HEK293 (cell line): ENCODE measurements at regions not wholly inside any gene's neighbourhood (a gene's known extent, or its start where the extent isn't known, plus 50 kb on each side); places are given as distances from the start of the nearest gene placed in this dataset.

Source experiments
- ZBTB1 ChIP-seq: fragments of 450-650 bp; formaldehyde crosslinking; IDR thresholded peaks from 2 replicates; pipeline ENCODE4 v1.5.1; 2016; ENCODE audit warnings: missing biosample characterization, missing genetic modification characterization
- ZFP3 ChIP-seq: fragments of 450-650 bp; formaldehyde crosslinking; IDR thresholded peaks from 2 replicates; pipeline ENCODE4 v1.5.1; 2016; ENCODE audit warnings: low read depth, missing biosample characterization, missing genetic modification characterization
- ZNF23 ChIP-seq: fragments of 450-650 bp; formaldehyde crosslinking; IDR thresholded peaks from 2 replicates; pipeline ENCODE4 v1.5.1; 2016; ENCODE audit warnings: missing biosample characterization, missing genetic modification characterization, borderline replicate concordance
- ZNF274 ChIP-seq, 2 experiments: fragments of 200-500 bp in 1 of 2; fragments of 450-650 bp in 1 of 2; sonication (Bioruptor generic) in 1 of 2; formaldehyde crosslinking in 1 of 2; IDR thresholded peaks; 2 replicates each; pipeline versions ENCODE4 v1.5.1 to v1.6.1; 2014 to 2016; ENCODE audit warnings: borderline replicate concordance in 1 of 2, inconsistent platforms in 1 of 2, low read length in 1 of 2, missing biosample characterization in 1 of 2, missing genetic modification characterization in 1 of 2
- ZNF530 ChIP-seq: fragments of 450-650 bp; formaldehyde crosslinking; IDR thresholded peaks from 2 replicates; pipeline ENCODE4 v1.5.1; 2016; ENCODE audit warnings: low read depth, missing biosample characterization, missing genetic modification characterization
- ZNF544 ChIP-seq: fragments of 450-650 bp; formaldehyde crosslinking; IDR thresholded peaks from 2 replicates; pipeline ENCODE4 v1.5.0; 2017; ENCODE audit warnings: missing biosample characterization, missing genetic modification characterization
- ZNF561 ChIP-seq: fragments of 450-650 bp; IDR thresholded peaks from 2 replicates; pipeline ENCODE4 v1.5.1; 2018; ENCODE audit warnings: missing biosample characterization, missing genetic modification characterization, borderline replicate concordance
- ZSCAN16 ChIP-seq: fragments of 450-650 bp; formaldehyde crosslinking; IDR thresholded peaks from 2 replicates; pipeline ENCODE4 v1.5.1; 2016; ENCODE audit warnings: missing biosample characterization, missing genetic modification characterization
- TF ChIP-seq, protein P1 (sequence below): fragments of 450-650 bp; formaldehyde crosslinking; IDR thresholded peaks from 2 replicates; pipeline ENCODE4 v1.5.1; 2016; ENCODE audit warnings: missing biosample characterization, missing genetic modification characterization
- TF ChIP-seq, protein P2 (sequence below): fragments of 450-650 bp; formaldehyde crosslinking; IDR thresholded peaks from 2 replicates; pipeline ENCODE4 v1.5.1; 2016; ENCODE audit warnings: missing biosample characterization, missing genetic modification characterization
- TF ChIP-seq, protein P3 (sequence below): fragments of 450-650 bp; formaldehyde crosslinking; IDR thresholded peaks from 2 replicates; pipeline ENCODE4 v1.5.1; 2016; ENCODE audit warnings: missing biosample characterization, missing genetic modification characterization
- TF ChIP-seq, protein P4 (sequence below): sonication (generic); formaldehyde crosslinking; IDR thresholded peaks from 2 replicates; pipeline ENCODE4 v1.8.1; 2022; ENCODE audit warnings: mild to moderate bottlenecking, moderate library complexity, missing genetic modification reagents
- TF ChIP-seq, protein P5 (sequence below): fragments of 450-650 bp; formaldehyde crosslinking; IDR thresholded peaks from 2 replicates; pipeline ENCODE4 v1.5.1; 2016; ENCODE audit warnings: missing biosample characterization, missing genetic modification characterization

DNA sequence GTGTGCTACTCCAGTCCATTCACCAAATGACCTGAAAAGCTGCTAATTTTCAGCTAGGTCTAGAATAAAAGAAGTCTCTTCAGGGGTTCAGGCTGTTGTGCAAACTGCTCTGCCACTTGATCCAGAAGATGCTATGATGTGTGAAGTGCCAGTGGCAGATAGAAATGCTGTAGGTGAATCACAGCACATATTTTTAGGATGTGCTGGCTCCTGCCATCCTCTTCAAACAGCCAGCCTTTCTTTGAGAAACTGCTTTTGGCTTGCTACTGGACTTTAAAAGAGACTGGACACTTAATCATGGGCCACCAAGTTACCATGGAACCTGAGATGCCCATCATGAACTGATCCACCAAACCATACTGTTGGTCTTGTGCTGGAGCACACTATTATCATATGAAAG lies 322.1 kb downstream of the EN1 start:
- TF ChIP-seq, protein P1, sequence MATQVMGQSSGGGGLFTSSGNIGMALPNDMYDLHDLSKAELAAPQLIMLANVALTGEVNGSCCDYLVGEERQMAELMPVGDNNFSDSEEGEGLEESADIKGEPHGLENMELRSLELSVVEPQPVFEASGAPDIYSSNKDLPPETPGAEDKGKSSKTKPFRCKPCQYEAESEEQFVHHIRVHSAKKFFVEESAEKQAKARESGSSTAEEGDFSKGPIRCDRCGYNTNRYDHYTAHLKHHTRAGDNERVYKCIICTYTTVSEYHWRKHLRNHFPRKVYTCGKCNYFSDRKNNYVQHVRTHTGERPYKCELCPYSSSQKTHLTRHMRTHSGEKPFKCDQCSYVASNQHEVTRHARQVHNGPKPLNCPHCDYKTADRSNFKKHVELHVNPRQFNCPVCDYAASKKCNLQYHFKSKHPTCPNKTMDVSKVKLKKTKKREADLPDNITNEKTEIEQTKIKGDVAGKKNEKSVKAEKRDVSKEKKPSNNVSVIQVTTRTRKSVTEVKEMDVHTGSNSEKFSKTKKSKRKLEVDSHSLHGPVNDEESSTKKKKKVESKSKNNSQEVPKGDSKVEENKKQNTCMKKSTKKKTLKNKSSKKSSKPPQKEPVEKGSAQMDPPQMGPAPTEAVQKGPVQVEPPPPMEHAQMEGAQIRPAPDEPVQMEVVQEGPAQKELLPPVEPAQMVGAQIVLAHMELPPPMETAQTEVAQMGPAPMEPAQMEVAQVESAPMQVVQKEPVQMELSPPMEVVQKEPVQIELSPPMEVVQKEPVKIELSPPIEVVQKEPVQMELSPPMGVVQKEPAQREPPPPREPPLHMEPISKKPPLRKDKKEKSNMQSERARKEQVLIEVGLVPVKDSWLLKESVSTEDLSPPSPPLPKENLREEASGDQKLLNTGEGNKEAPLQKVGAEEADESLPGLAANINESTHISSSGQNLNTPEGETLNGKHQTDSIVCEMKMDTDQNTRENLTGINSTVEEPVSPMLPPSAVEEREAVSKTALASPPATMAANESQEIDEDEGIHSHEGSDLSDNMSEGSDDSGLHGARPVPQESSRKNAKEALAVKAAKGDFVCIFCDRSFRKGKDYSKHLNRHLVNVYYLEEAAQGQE (tag by site-specific recombination) = no peak
- TF ChIP-seq, protein P2, sequence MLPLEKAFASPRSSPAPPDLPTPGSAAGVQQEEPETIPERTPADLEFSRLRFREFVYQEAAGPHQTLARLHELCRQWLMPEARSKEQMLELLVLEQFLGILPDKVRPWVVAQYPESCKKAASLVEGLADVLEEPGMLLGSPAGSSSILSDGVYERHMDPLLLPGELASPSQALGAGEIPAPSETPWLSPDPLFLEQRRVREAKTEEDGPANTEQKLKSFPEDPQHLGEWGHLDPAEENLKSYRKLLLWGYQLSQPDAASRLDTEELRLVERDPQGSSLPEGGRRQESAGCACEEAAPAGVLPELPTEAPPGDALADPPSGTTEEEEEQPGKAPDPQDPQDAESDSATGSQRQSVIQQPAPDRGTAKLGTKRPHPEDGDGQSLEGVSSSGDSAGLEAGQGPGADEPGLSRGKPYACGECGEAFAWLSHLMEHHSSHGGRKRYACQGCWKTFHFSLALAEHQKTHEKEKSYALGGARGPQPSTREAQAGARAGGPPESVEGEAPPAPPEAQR (tag by site-specific recombination) = no peak
- no peak for TF ChIP-seq ZSCAN16 (tag by site-specific recombination)
- no peak for TF ChIP-seq ZNF274 (IDR thresholded peaks at IDR 0.05; ENCODE audit: low read length)
- TF ChIP-seq ZNF274 (tag by site-specific recombination; IDR thresholded peaks at IDR 0.05; ENCODE audit: borderline replicate concordance) = no peak
- TF ChIP-seq ZNF561 (tag by site-specific recombination) = no peak
- TF ChIP-seq, protein P3, sequence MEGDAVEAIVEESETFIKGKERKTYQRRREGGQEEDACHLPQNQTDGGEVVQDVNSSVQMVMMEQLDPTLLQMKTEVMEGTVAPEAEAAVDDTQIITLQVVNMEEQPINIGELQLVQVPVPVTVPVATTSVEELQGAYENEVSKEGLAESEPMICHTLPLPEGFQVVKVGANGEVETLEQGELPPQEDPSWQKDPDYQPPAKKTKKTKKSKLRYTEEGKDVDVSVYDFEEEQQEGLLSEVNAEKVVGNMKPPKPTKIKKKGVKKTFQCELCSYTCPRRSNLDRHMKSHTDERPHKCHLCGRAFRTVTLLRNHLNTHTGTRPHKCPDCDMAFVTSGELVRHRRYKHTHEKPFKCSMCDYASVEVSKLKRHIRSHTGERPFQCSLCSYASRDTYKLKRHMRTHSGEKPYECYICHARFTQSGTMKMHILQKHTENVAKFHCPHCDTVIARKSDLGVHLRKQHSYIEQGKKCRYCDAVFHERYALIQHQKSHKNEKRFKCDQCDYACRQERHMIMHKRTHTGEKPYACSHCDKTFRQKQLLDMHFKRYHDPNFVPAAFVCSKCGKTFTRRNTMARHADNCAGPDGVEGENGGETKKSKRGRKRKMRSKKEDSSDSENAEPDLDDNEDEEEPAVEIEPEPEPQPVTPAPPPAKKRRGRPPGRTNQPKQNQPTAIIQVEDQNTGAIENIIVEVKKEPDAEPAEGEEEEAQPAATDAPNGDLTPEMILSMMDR (tag by site-specific recombination) = no peak
- TF ChIP-seq ZNF544 (tag by site-specific recombination) = no peak
- TF ChIP-seq, protein P4, sequence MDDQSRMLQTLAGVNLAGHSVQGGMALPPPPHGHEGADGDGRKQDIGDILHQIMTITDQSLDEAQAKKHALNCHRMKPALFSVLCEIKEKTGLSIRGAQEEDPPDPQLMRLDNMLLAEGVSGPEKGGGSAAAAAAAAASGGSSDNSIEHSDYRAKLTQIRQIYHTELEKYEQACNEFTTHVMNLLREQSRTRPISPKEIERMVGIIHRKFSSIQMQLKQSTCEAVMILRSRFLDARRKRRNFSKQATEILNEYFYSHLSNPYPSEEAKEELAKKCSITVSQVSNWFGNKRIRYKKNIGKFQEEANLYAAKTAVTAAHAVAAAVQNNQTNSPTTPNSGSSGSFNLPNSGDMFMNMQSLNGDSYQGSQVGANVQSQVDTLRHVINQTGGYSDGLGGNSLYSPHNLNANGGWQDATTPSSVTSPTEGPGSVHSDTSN (CRISPR knock-in tag) = no peak
- TF ChIP-seq ZBTB1 (tag by site-specific recombination) = no peak
- TF ChIP-seq, protein P5, sequence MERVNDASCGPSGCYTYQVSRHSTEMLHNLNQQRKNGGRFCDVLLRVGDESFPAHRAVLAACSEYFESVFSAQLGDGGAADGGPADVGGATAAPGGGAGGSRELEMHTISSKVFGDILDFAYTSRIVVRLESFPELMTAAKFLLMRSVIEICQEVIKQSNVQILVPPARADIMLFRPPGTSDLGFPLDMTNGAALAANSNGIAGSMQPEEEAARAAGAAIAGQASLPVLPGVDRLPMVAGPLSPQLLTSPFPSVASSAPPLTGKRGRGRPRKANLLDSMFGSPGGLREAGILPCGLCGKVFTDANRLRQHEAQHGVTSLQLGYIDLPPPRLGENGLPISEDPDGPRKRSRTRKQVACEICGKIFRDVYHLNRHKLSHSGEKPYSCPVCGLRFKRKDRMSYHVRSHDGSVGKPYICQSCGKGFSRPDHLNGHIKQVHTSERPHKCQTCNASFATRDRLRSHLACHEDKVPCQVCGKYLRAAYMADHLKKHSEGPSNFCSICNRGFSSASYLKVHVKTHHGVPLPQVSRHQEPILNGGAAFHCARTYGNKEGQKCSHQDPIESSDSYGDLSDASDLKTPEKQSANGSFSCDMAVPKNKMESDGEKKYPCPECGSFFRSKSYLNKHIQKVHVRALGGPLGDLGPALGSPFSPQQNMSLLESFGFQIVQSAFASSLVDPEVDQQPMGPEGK (tag by site-specific recombination) = no peak
- TF ChIP-seq ZNF530 = no peak
- TF ChIP-seq ZFP3 (tag by site-specific recombination) = no peak
- no peak for TF ChIP-seq ZNF23 (tag by site-specific recombination)
